Calu3 (cell line): ENCODE measurements at regions not wholly inside any gene's neighbourhood (a gene's known extent, or its start where the extent isn't known, plus 50 kb on each side); places are given as distances from the start of the nearest gene placed in this dataset.

ENCODE experiments used
- BruUV-seq: library from RNA; stranded (reverse); fragments of 400-500 nt; replicated peaks from 2 replicates; lab custom pipeline; 2021; lab: Mats Ljungman, UMichigan
- CTCF ChIA-PET: fragments of 300-600 bp; sonication (Branson Sonifier 250); formaldehyde crosslinking; loops from one replicate; lab custom pipeline; 2022; ENCODE audit warnings: antibody characterized with exemption; lab: Charles Lee
- DNase-seq: peaks from one replicate; pipeline ENCODE4 v3.0.0; 2022
- H3K27ac Mint-ChIP-seq: one replicate; pipeline ENCODE4 v1.8.0; 2022; ENCODE audit warnings: mixed read lengths; ENCODE audit not compliant: unreplicated experiment
- H3K27me3 Mint-ChIP-seq: one replicate; pipeline ENCODE4 v1.8.0; 2022; ENCODE audit warnings: mixed read lengths; ENCODE audit not compliant: unreplicated experiment
- H3K36me3 Mint-ChIP-seq: one replicate; pipeline ENCODE4 v1.8.0; 2022; ENCODE audit warnings: mild to moderate bottlenecking, moderate library complexity, mixed read lengths; ENCODE audit not compliant: insufficient read depth, unreplicated experiment
- H3K4me1 Mint-ChIP-seq: one replicate; pipeline ENCODE4 v1.8.0; 2022; ENCODE audit warnings: mild to moderate bottlenecking, low read depth, mixed read lengths; ENCODE audit not compliant: unreplicated experiment
- H3K4me3 Mint-ChIP-seq: one replicate; pipeline ENCODE4 v1.8.0; 2022; ENCODE audit warnings: mild to moderate bottlenecking, low read depth, moderate library complexity, mixed read lengths; ENCODE audit not compliant: unreplicated experiment
- H3K9me3 Mint-ChIP-seq: one replicate; pipeline ENCODE4 v1.8.0; 2022; ENCODE audit warnings: low read depth, mixed read lengths; ENCODE audit not compliant: unreplicated experiment
- CTCF ChIP-seq: fragments of 200-600 bp; IDR thresholded peaks from one replicate; pipeline ENCODE4 v1.8.0; 2022; ENCODE audit warnings: antibody characterized with exemption; ENCODE audit not compliant: unreplicated experiment
- intact Hi-C: fragments of 100-400 bp; cut with micrococcal nuclease; formaldehyde crosslinking; loops from one replicate; pipeline ENCODE4 v1.10.0; 2022; ENCODE audit not compliant: unreplicated experiment

- Mint-ChIP-seq H3K27ac (no peak overlapping the region), H3K4me1 (no peaks in the 10 kb centered on the region), H3K27me3 (no peaks in the 10 kb centered on the region), H3K9me3 (peaks cover 5% of the 10 kb centered on the region), H3K4me3 (no peak overlapping the region), H3K36me3 (no peaks in the 10 kb centered on the region)
- intact Hi-C loops, result no loop called here
- BruUV-seq, result no TSS peak
- no peak for DNase-seq
- CTCF ChIA-PET, result no interaction called here
- no peak for TF ChIP-seq CTCF
Measured at GRCh38 chr10:108877095-108877561, 1046.2 kb downstream of the XPNPEP1 start.

- no peak for DNase-seq
- no peak overlapping the region for H3K27ac Mint-ChIP-seq
- no peaks in the 10 kb centered on the region for H3K27me3 Mint-ChIP-seq
- H3K4me1 Mint-ChIP-seq, result no peaks in the 10 kb centered on the region
- H3K9me3 Mint-ChIP-seq, result peaks cover 5% of the 10 kb centered on the region
- intact Hi-C loops, result no loop called here
- no peak for TF ChIP-seq CTCF
- CTCF ChIA-PET, result no interaction called here
- no peak overlapping the region for H3K4me3 Mint-ChIP-seq
- H3K36me3 Mint-ChIP-seq, result no peaks in the 10 kb centered on the region
- BruUV-seq, result no TSS peak
Measured at GRCh38 chr10:108872854-108873253, 1050.5 kb downstream of the XPNPEP1 start.

- DNase-seq, result no peak
- no peak for TF ChIP-seq CTCF
- no peak overlapping the region for H3K27ac Mint-ChIP-seq
- CTCF ChIA-PET, result no interaction called here
- H3K9me3 Mint-ChIP-seq, result peaks cover 5% of the 10 kb centered on the region
- no TSS peak for BruUV-seq
- H3K36me3 Mint-ChIP-seq, result no peaks in the 10 kb centered on the region
- no peaks in the 10 kb centered on the region for H3K27me3 Mint-ChIP-seq
- H3K4me3 Mint-ChIP-seq, result no peak overlapping the region
- H3K4me1 Mint-ChIP-seq, result no peaks in the 10 kb centered on the region
- intact Hi-C loops, result no loop called here
Measured at GRCh38 chr10:108868881-108869280, 1054.4 kb downstream of the XPNPEP1 start.

GRCh38 chr10:108862676-108863350, 1060.5 kb downstream of the XPNPEP1 start:
- intact Hi-C loops, result no loop called here
- no peak overlapping the region for H3K27ac Mint-ChIP-seq
- TF ChIP-seq CTCF, result no peak
- no peaks in the 10 kb centered on the region for H3K36me3 Mint-ChIP-seq
- no peak overlapping the region for H3K4me3 Mint-ChIP-seq
- CTCF ChIA-PET, result no interaction called here
- no TSS peak for BruUV-seq
- no peak for DNase-seq
- H3K4me1 Mint-ChIP-seq, result no peaks in the 10 kb centered on the region
- peaks cover 5% of the 10 kb centered on the region for H3K9me3 Mint-ChIP-seq
- no peaks in the 10 kb centered on the region for H3K27me3 Mint-ChIP-seq
